ENCODE measurements at regions not wholly inside any gene's neighbourhood (a gene's known extent, or its start where the extent isn't known, plus 50 kb on each side); places are given as distances from the start of the nearest gene placed in this dataset.

DNA sequence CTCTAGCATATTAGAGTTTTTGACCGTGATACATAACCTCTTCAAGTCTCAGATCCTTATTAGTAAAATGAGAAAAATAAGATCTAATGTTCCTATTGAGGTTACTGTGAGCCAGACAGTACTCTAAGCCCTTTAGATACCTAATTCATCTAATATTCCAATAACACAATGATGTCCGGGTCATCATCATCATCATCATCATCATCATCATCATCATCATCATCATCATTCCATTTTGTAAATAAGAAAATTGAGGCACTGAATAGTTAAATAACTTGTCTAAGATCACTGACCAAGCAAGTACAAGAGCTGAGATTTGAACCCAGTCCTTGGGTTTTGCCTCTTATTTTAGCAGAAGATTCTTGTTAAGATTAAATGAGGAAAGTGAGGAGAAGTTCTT lies 643.0 kb downstream of the HDGFL1 start:
- Histone ChIP-seq H3K4me1 (no peaks in the 10 kb centered on the region), H3K27me3 (no peaks in the 10 kb centered on the region), H3K36me3 (no peaks in the 10 kb centered on the region), H3K9me3 (no peaks in the 10 kb centered on the region), H3K27ac (no peak overlapping the region), H3K4me3 (no peak overlapping the region)
- intact Hi-C loops (cut with DNase I; ENCODE audit: low total_unique reads), result no loop called here
- no peak for DNase-seq
- TF ChIP-seq EP300 (IDR thresholded peaks at IDR 0.05; ENCODE audit: low read depth) (no peak), POLR2AphosphoS5 (IDR thresholded peaks at IDR 0.05) (no peak), POLR2A (IDR thresholded peaks at IDR 0.05) (no peak)
- TF ChIP-seq, protein P1, sequence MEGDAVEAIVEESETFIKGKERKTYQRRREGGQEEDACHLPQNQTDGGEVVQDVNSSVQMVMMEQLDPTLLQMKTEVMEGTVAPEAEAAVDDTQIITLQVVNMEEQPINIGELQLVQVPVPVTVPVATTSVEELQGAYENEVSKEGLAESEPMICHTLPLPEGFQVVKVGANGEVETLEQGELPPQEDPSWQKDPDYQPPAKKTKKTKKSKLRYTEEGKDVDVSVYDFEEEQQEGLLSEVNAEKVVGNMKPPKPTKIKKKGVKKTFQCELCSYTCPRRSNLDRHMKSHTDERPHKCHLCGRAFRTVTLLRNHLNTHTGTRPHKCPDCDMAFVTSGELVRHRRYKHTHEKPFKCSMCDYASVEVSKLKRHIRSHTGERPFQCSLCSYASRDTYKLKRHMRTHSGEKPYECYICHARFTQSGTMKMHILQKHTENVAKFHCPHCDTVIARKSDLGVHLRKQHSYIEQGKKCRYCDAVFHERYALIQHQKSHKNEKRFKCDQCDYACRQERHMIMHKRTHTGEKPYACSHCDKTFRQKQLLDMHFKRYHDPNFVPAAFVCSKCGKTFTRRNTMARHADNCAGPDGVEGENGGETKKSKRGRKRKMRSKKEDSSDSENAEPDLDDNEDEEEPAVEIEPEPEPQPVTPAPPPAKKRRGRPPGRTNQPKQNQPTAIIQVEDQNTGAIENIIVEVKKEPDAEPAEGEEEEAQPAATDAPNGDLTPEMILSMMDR (IDR thresholded peaks at IDR 0.05), result no peak
- in situ Hi-C loops (cut with MboI; ENCODE audit: low pct_ligation_motif_present in 1 of 4, low pct_unique_long_range_greater_than_20kb in 1 of 4, low sequenced_read_pairs in 3 of 4), result no loop called here
- WGBS, 2 donors (ENCODE audit: low coverage in 1 of 2), result 42 to 75% methylated on average over 1 to 2 of the region's 2 CpGs

DNA sequence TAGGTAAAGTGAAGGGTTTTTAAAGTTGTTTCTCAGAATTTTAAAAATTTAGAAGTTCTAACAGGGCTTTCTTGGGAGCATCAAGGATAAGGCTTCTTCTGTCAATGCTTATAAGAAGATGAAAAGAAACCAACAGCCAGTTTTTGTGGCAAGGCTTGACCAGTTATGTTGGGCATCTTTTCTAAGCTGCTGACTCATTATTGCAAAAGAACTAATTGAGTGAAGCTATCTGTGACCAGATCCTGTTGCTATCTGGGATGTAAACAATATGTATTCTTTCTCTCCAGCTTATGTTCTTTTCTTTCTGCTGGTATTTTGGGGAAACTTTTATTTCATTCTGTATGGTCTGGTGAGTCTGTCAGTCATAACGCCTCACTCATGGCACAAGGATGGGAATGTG lies 643.8 kb downstream of the HDGFL1 start:
- TF ChIP-seq POLR2A (IDR thresholded peaks at IDR 0.05), result no peak
- TF ChIP-seq, protein P1 (IDR thresholded peaks at IDR 0.05), result no peak
- no peak for TF ChIP-seq EP300 (IDR thresholded peaks at IDR 0.05; ENCODE audit: low read depth)
- TF ChIP-seq POLR2AphosphoS5 (IDR thresholded peaks at IDR 0.05), result no peak

DNA sequence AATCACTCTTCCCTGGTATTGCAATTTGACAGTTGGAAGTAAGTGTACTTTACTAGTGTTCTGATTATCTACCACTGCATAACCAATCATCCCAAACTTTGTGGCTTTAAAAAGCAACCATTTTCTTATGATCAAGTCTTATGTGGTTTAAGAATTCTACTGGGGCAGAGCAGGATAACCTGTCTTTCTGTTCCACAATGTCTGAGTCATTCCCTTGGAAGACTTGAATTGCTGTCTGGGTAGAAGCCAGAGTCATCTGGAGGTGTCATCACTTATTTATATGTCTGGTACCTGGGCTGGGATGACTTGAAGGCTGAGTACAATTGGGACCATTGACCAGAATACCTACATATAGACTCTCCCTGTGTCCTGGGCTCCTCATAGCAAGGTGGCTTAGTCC lies 644.3 kb downstream of the HDGFL1 start:
- intact Hi-C loops (cut with DNase I; ENCODE audit: low total_unique reads) (no loop called here), in situ Hi-C loops (cut with MboI; ENCODE audit: low pct_ligation_motif_present in 1 of 4, low pct_unique_long_range_greater_than_20kb in 1 of 4, low sequenced_read_pairs in 3 of 4) (no loop called here)
- H3K4me1 ChIP-seq, result no peaks in the 10 kb centered on the region
- no peak overlapping the region for H3K27ac ChIP-seq
- H3K36me3 ChIP-seq, result no peaks in the 10 kb centered on the region
- H3K4me3 ChIP-seq, result no peak overlapping the region
- no peak for TF ChIP-seq POLR2AphosphoS5 (IDR thresholded peaks at IDR 0.05)
- TF ChIP-seq, protein P1 (IDR thresholded peaks at IDR 0.05), result no peak
- no peak for TF ChIP-seq POLR2A (IDR thresholded peaks at IDR 0.05)
- TF ChIP-seq EP300 (IDR thresholded peaks at IDR 0.05; ENCODE audit: low read depth), result no peak
- no peaks in the 10 kb centered on the region for H3K9me3 ChIP-seq
- H3K27me3 ChIP-seq, result no peaks in the 10 kb centered on the region
- no peak for DNase-seq

More for the DNA sequence above, 643.8 kb downstream of the HDGFL1 start:
- in situ Hi-C loops (cut with MboI; ENCODE audit: low pct_ligation_motif_present in 1 of 4, low pct_unique_long_range_greater_than_20kb in 1 of 4, low sequenced_read_pairs in 3 of 4), result no loop called here
- no peak overlapping the region for H3K27ac ChIP-seq
- no peaks in the 10 kb centered on the region for H3K9me3 ChIP-seq
- H3K4me1 ChIP-seq, result no peaks in the 10 kb centered on the region
- no peak for DNase-seq
- no peaks in the 10 kb centered on the region for H3K36me3 ChIP-seq
- 77 to 91% methylated on average over 1 of the region's 1 CpG for WGBS, 2 donors (ENCODE audit: low coverage in 1 of 2)
- intact Hi-C loops (cut with DNase I; ENCODE audit: low total_unique reads), result no loop called here
- H3K4me3 ChIP-seq, result no peak overlapping the region
- H3K27me3 ChIP-seq, result no peaks in the 10 kb centered on the region

DNA sequence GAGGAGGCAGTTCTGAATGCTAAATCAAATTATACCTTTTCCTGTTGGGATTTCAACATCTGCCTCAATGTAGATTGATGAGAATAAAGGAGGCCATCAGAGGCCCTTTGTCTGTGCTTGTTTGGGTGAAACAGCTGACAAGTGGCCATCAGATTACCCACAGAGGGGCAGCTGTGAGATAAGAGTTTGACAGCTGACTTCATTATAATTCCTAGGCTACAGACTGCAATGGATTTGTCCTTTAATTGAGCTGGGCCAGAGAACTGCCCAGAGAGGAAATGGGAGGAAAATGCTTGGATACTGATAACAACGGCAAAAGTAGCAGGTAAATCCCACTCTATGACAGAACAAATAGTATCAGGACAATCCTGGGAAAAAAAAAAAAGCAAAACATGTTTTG lies 649.4 kb downstream of the HDGFL1 start:
- no peak overlapping the region for H3K27ac ChIP-seq
- no peaks in the 10 kb centered on the region for H3K27me3 ChIP-seq
- in situ Hi-C loops (cut with MboI; ENCODE audit: low pct_ligation_motif_present in 1 of 4, low pct_unique_long_range_greater_than_20kb in 1 of 4, low sequenced_read_pairs in 3 of 4), result no loop called here
- intact Hi-C loops (cut with DNase I; ENCODE audit: low total_unique reads), result no loop called here
- WGBS, 2 donors (ENCODE audit: low coverage in 1 of 2), result 27 to 40% methylated on average over 1 of the region's 1 CpG
- no peak for DNase-seq
- TF ChIP-seq EP300 (IDR thresholded peaks at IDR 0.05; ENCODE audit: low read depth) (no peak), POLR2A (IDR thresholded peaks at IDR 0.05) (no peak), POLR2AphosphoS5 (IDR thresholded peaks at IDR 0.05) (no peak)
- TF ChIP-seq, protein P1 (IDR thresholded peaks at IDR 0.05), result no peak
- no peaks in the 10 kb centered on the region for H3K9me3 ChIP-seq
- H3K4me1 ChIP-seq, result no peaks in the 10 kb centered on the region
- no peaks in the 10 kb centered on the region for H3K36me3 ChIP-seq
- no peak overlapping the region for H3K4me3 ChIP-seq

Data from transverse colon (tissue), 4 donors.